ENCODE measurements at regions not wholly inside any gene's neighbourhood (a gene's known extent, or its start where the extent isn't known, plus 50 kb on each side); places are given as distances from the start of the nearest gene placed in this dataset.

- TF ChIP-seq CTCF (IDR thresholded peaks at IDR 0.05) (no peak), IRF1 (CRISPR knock-in tag; IDR thresholded peaks at IDR 0.05) (no peak), MAX (CRISPR knock-in tag; IDR thresholded peaks at IDR 0.05) (no peak), USF2 (CRISPR knock-in tag; IDR thresholded peaks at IDR 0.05) (no peak), GTF2I (CRISPR knock-in tag; conservative IDR thresholded peaks at IDR 0.05) (no peak), CBFB (CRISPR knock-in tag; IDR thresholded peaks at IDR 0.05; ENCODE audit: low read depth) (no peak), ZBTB21 (CRISPR knock-in tag; IDR thresholded peaks at IDR 0.05; ENCODE audit: borderline replicate concordance) (no peak)
Observed at GRCh38 chr12:63498239-63498638, 170.1 kb downstream of the DPY19L2 start.

Data from WTC11 (cell line).